Neural progenitor cell (in vitro differentiated cells): ENCODE measurements at regions not wholly inside any gene's neighbourhood (a gene's known extent, or its start where the extent isn't known, plus 50 kb on each side); places are given as distances from the start of the nearest gene placed in this dataset.
"Not testable (repeated sequence)": the region's sequence is repeated elsewhere in the genome, so short reads cannot be mapped to it uniquely, and the experiment has no call there.

Source experiments
- DNase-seq: peaks from one replicate; pipeline ENCODE4 v3.0.0-alpha.2; 2016; ENCODE audit warnings: low spot score
- H2AFZ ChIP-seq: fragments of 200-600 bp; sonication (generic); replicated peaks from 2 replicates; pipeline ENCODE4 v1.6.1; 2016; ENCODE audit warnings: antibody characterized with exemption
- H3F3A ChIP-seq: fragments of 200-600 bp; sonication (generic); 2 replicates; pipeline ENCODE4 v1.6.1; 2016; ENCODE audit warnings: antibody characterized with exemption, low read depth
- H3K27ac ChIP-seq: fragments of 200-600 bp; sonication (generic); 2 replicates; pipeline ENCODE4 v1.5.1; 2016; ENCODE audit warnings: mild to moderate bottlenecking
- H3K27me3 ChIP-seq: fragments of 200-600 bp; sonication (generic); 2 replicates; pipeline ENCODE4 v1.6.1; 2016; ENCODE audit warnings: mild to moderate bottlenecking, moderate library complexity
- H3K36me3 ChIP-seq: fragments of 200-600 bp; sonication (generic); 2 replicates; pipeline ENCODE4 v1.5.1; 2016
- H3K4me1 ChIP-seq: fragments of 200-600 bp; sonication (generic); 2 replicates; pipeline ENCODE4 v1.6.1; 2016; ENCODE audit warnings: mixed run types
- H3K4me2 ChIP-seq: fragments of 200-600 bp; sonication (generic); 2 replicates; pipeline ENCODE4 v1.6.1; 2016
- H3K4me3 ChIP-seq: fragments of 200-600 bp; sonication (generic); 2 replicates; pipeline ENCODE4 v1.5.1; 2016
- H3K79me2 ChIP-seq: fragments of 200-600 bp; sonication (generic); 2 replicates; pipeline ENCODE4 v1.6.1; 2016; ENCODE audit warnings: low read depth
- H3K9ac ChIP-seq: fragments of 200-600 bp; sonication (generic); 2 replicates; pipeline ENCODE4 v1.6.1; 2016
- H3K9me3 ChIP-seq: fragments of 200-600 bp; sonication (generic); 2 replicates; pipeline ENCODE4 v1.5.1; 2016; ENCODE audit warnings: low read depth
- H4K20me1 ChIP-seq: fragments of 200-600 bp; sonication (generic); 2 replicates; pipeline ENCODE4 v1.6.1; 2016; ENCODE audit warnings: low read depth
- H3K27ac Mint-ChIP-seq: 3 replicates; pipeline ENCODE4 v1.8.0; 2021; ENCODE audit warnings: mixed read lengths
- H3K27me3 Mint-ChIP-seq: 2 replicates; pipeline ENCODE4 v1.8.0; 2022; ENCODE audit warnings: low read depth, mild to moderate bottlenecking, inconsistent platforms, moderate library complexity, mixed read lengths; ENCODE audit not compliant: insufficient read depth
- H3K36me3 Mint-ChIP-seq: 3 replicates; pipeline ENCODE4 v1.8.0; 2021; ENCODE audit warnings: mixed read lengths
- H3K4me1 Mint-ChIP-seq: 3 replicates; pipeline ENCODE4 v1.8.0; 2021; ENCODE audit warnings: mixed read lengths
- H3K4me3 Mint-ChIP-seq: 3 replicates; pipeline ENCODE4 v1.8.0; 2021; ENCODE audit warnings: mild to moderate bottlenecking, moderate library complexity, mixed read lengths
- H3K9me3 Mint-ChIP-seq: 3 replicates; pipeline ENCODE4 v1.8.0; 2020; ENCODE audit warnings: mixed read lengths
- CTCF ChIP-seq: fragments of 200-600 bp; sonication (generic); IDR thresholded peaks from 2 replicates; pipeline ENCODE4 v1.5.1; 2017; ENCODE audit warnings: antibody characterized with exemption, mild to moderate bottlenecking
- EZH2 ChIP-seq: fragments of 200-600 bp; sonication (generic); IDR thresholded peaks from 2 replicates; pipeline ENCODE4 v1.6.1; 2017; ENCODE audit warnings: antibody characterized with exemption, mild to moderate bottlenecking, moderate library complexity
- EZH2phosphoT487 ChIP-seq: fragments of 200-600 bp; sonication (generic); IDR thresholded peaks from 2 replicates; pipeline ENCODE4 v1.6.1; 2017; ENCODE audit warnings: antibody characterized with exemption

- no peaks in the 10 kb centered on the region for H4K20me1 ChIP-seq
- Mint-ChIP-seq H3K4me3 (no peak overlapping the region), H3K4me1 (peaks cover 14% of the 10 kb centered on the region), H3K27me3 (peaks cover 2% of the 10 kb centered on the region), H3K9me3 (no peaks in the 10 kb centered on the region), H3K36me3 (no peaks in the 10 kb centered on the region), H3K27ac (peak overlapping the region; percentile 8)
- no peak for TF ChIP-seq CTCF
- TF ChIP-seq EZH2, result no peak
- DNase-seq, result peak; percentile 70
- no peak overlapping the region for H3K4me3 ChIP-seq
- peak overlapping the region; percentile 89 for H2AFZ ChIP-seq
- no peak overlapping the region for H3K27ac ChIP-seq
- no peaks in the 10 kb centered on the region for H3K79me2 ChIP-seq
- H3K4me1 ChIP-seq, result peaks cover 15% of the 10 kb centered on the region
- H3K9ac ChIP-seq, result no peak overlapping the region
- H3K36me3 ChIP-seq, result no peaks in the 10 kb centered on the region
- H3K27me3 ChIP-seq, result no peaks in the 10 kb centered on the region
- peaks cover 9% of the 10 kb centered on the region for H3F3A ChIP-seq
- H3K4me2 ChIP-seq, result peak overlapping the region; percentile 28
- no peaks in the 10 kb centered on the region for H3K9me3 ChIP-seq
Measured at GRCh38 chr14:45891417-45892080, 638.5 kb upstream of the MIS18BP1 start.

- not testable (repeated sequence) for H3F3A ChIP-seq, H3K9me3 ChIP-seq, H3K79me2 ChIP-seq, H3K27ac ChIP-seq, H3K27me3 Mint-ChIP-seq, H3K27me3 ChIP-seq, H4K20me1 ChIP-seq, H3K9me3 Mint-ChIP-seq, H3K36me3 ChIP-seq, H3K36me3 Mint-ChIP-seq, H3K4me2 ChIP-seq, H3K9ac ChIP-seq
- peaks cover 14% of the 10 kb centered on the region for H3K4me1 Mint-ChIP-seq
- H3K27ac Mint-ChIP-seq, result peak overlapping the region; percentile 55
- Histone ChIP-seq H3K4me1 (peaks cover 15% of the 10 kb centered on the region), H3K4me3 (peak overlapping the region; percentile 9), H2AFZ (peak overlapping the region; percentile 68)
- H3K4me3 Mint-ChIP-seq, result peak overlapping the region; percentile 73
- peak; percentile 11 for DNase-seq
Measured at GRCh38 chr14:45888766-45889285, 635.8 kb upstream of the MIS18BP1 start.

GRCh38 chr14:45877981-45878380, 625.0 kb upstream of the MIS18BP1 start:
- Mint-ChIP-seq H3K9me3 (peaks cover 5% of the 10 kb centered on the region), H3K4me3 (no peak overlapping the region), H3K27ac (no peak overlapping the region), H3K27me3 (no peaks in the 10 kb centered on the region), H3K36me3 (no peaks in the 10 kb centered on the region), H3K4me1 (no peaks in the 10 kb centered on the region)
- H2AFZ ChIP-seq, result no peak overlapping the region
- H3K79me2 ChIP-seq, result no peaks in the 10 kb centered on the region
- no peaks in the 10 kb centered on the region for H3K36me3 ChIP-seq
- no peak for DNase-seq
- no peak overlapping the region for H3K4me2 ChIP-seq
- H3K9me3 ChIP-seq, result no peaks in the 10 kb centered on the region
- no peak overlapping the region for H3K27ac ChIP-seq
- H4K20me1 ChIP-seq, result no peaks in the 10 kb centered on the region
- no peaks in the 10 kb centered on the region for H3F3A ChIP-seq
- TF ChIP-seq EZH2phosphoT487 (no peak), EZH2 (no peak), CTCF (no peak)
- no peak overlapping the region for H3K4me3 ChIP-seq
- H3K9ac ChIP-seq, result no peak overlapping the region
- H3K27me3 ChIP-seq, result no peaks in the 10 kb centered on the region
- H3K4me1 ChIP-seq, result no peaks in the 10 kb centered on the region

GRCh38 chr14:45868863-45869262, 615.9 kb upstream of the MIS18BP1 start:
- Histone ChIP-seq H3K4me3 (no peak overlapping the region), H3K27ac (no peak overlapping the region), H2AFZ (no peak overlapping the region), H4K20me1 (no peaks in the 10 kb centered on the region), H3K4me2 (no peak overlapping the region), H3K9me3 (no peaks in the 10 kb centered on the region), H3K4me1 (no peaks in the 10 kb centered on the region), H3K79me2 (no peaks in the 10 kb centered on the region), H3F3A (no peaks in the 10 kb centered on the region), H3K36me3 (no peaks in the 10 kb centered on the region), H3K9ac (no peak overlapping the region), H3K27me3 (no peaks in the 10 kb centered on the region)
- TF ChIP-seq EZH2phosphoT487, result no peak
- no peak for TF ChIP-seq CTCF
- no peak for TF ChIP-seq EZH2
- H3K9me3 Mint-ChIP-seq, result peaks cover 12% of the 10 kb centered on the region
- H3K4me1 Mint-ChIP-seq, result peaks cover 2% of the 10 kb centered on the region
- H3K4me3 Mint-ChIP-seq, result no peak overlapping the region
- H3K36me3 Mint-ChIP-seq, result no peaks in the 10 kb centered on the region
- DNase-seq, result no peak
- H3K27me3 Mint-ChIP-seq, result peaks cover 2% of the 10 kb centered on the region
- no peak overlapping the region for H3K27ac Mint-ChIP-seq
